Adrenal gland (tissue), 9 donors: ENCODE measurements at regions not wholly inside any gene's neighbourhood (a gene's known extent, or its start where the extent isn't known, plus 50 kb on each side); places are given as distances from the start of the nearest gene placed in this dataset.
"Not testable (repeated sequence)": the region's sequence is repeated elsewhere in the genome, so short reads cannot be mapped to it uniquely, and the experiment has no call there.

Experiments
- DNase-seq, 7 donors: peaks; one replicate each; pipeline ENCODE4 v3.0.0-alpha.2; 2019 to 2020
- H3K27ac ChIP-seq, 5 donors: fragments of 200-600 bp; sonication (generic) in 4 of 5; 1 replicate in 3 of 5; 2 replicates in 2 of 5; pipeline versions ENCODE4 v1.5.1 to v1.8.0; 2016 to 2020; ENCODE audit warnings: mild to moderate bottlenecking in 1 of 5
- H3K27me3 ChIP-seq: fragments of 200-600 bp; 2 replicates; pipeline ENCODE4 v1.8.0; 2021
- H3K36me3 ChIP-seq, 2 donors: fragments of 200-600 bp; replicated peaks in 1 of 2; 1 replicate in 1 of 2; 2 replicates in 1 of 2; pipeline versions ENCODE4 v1.5.1 to v1.8.0; 2018 to 2022
- H3K4me1 ChIP-seq, 2 donors: fragments of 200-600 bp; replicated peaks in 1 of 2; 1 replicate in 1 of 2; 2 replicates in 1 of 2; pipeline versions ENCODE4 v1.5.1 to v1.8.0; 2018 to 2021
- H3K4me3 ChIP-seq, 4 donors: fragments of 200-600 bp; sonication (generic) in 3 of 4; one replicate each; pipeline ENCODE4 v1.5.1; 2016 to 2018
- H3K9me3 ChIP-seq, 3 donors: fragments of 200-600 bp; sonication (generic) in 1 of 3; replicated peaks in 1 of 3; 1 replicate in 2 of 3; 2 replicates in 1 of 3; pipeline versions ENCODE4 v1.5.1 to v1.8.0; 2016 to 2021
- WGBS, 4 donors: extraction: QIAGEN DNeasy Blood & Tissue Kit in 2 of 4; methylation state at CpG; one replicate each; pipeline versions ENCODE4 v1.1.5 to v1.1.7; 2013 to 2017; 5-methylcytosine and 5-hydroxymethylcytosine counted together
- intact Hi-C, 2 donors: fragments of 100-400 bp; cut with DNase I; formaldehyde crosslinking; loops; one replicate each; pipeline versions ENCODE4 v1.14.1 to v1.15.0; 2022 to 2023
- donor health status: healthy with polysubstance abuse.
- donor health status: Bipolar disorder and iron deficiency.
- donor health status: DM: yes; HTN: yes; CAD: no.
- donor health status: DM: no; HTN: no; CAD: no.
- donor health status: DM: no; HTN: no; CAD: no.

DNA sequence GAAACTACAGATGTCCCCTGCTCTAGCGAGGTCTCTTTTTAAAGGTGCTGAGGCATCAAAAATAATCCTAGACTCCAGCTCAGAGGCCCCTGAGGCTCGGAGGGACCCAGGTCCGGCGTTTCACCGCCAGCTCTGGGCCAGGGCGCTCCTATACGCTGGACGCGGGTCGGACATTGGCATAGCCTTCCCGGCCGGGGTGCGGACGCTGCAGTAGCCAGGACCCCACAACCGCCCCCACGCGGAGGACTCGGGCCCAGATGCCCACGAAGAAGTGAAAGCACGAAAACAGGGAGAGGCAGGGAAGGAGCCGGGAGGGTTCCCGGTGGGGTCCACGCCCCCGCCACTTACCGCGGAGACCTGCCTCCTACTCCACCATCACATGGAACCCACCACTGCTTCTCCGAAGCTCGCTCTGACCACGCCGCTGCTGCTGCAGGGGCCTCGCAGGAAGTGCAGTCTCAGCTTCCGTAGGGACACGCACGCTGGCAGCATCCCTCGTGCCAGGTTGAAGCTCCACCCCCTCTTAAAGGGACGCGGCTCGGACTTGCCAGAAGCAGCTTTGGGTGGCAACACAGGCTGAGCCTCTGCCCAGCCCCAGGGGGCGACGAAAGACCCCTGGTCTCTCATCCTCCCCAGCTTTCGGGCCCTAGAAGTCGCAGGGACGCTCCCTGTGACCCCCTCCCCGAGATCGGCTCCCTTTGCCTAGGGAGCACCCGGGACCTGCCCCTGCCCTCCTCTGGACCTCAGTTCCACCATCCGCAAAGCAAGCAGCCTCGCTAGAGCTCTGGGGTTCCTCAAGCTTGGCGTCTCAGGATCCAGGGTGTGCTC, 96.7 kb downstream of the POTEG start:
- H3K4me1 ChIP-seq, H3K27me3 ChIP-seq, DNase-seq, H3K36me3 ChIP-seq, H3K27ac ChIP-seq, H3K4me3 ChIP-seq, H3K9me3 ChIP-seq, intact Hi-C loops: not testable (repeated sequence)
- 80% methylated on average over 1 of the region's 49 CpGs; no CpG with 5 or more reads in 3 of the 4 donors for WGBS, 4 donors

GRCh38 chr14:19338060-19338372, 96.1 kb downstream of the POTEG start:
- H3K36me3 ChIP-seq, intact Hi-C loops, DNase-seq, H3K4me1 ChIP-seq, H3K4me3 ChIP-seq, H3K27ac ChIP-seq, H3K9me3 ChIP-seq, H3K27me3 ChIP-seq: not testable (repeated sequence)
- WGBS, 4 donors = no CpG with 5 or more reads among the region's 11 CpGs

DNA sequence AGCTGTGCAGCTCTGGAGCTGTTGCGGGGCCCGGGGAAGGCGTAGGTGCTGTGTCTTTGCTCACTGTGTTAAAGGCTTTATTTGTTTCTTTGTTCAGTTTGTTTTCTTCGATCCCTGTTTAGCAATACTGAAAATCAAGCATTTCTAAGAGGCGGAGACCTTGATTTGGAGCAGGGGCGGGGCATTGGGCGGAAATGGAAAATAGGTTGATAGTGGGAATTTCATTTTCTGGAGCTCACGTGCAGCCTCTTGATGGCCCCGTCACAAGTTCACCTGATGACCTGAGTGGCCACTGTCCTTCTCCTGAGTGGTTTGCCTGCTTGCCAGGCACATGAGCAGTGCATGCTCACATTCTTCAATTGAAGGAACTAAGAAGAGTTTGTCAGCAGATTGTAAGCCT, 93.2 kb downstream of the POTEG start:
- H3K27ac ChIP-seq, H3K4me1 ChIP-seq, H3K9me3 ChIP-seq, intact Hi-C loops, H3K4me3 ChIP-seq, H3K36me3 ChIP-seq, H3K27me3 ChIP-seq, DNase-seq: not testable (repeated sequence)
- WGBS, 4 donors = 66 to 78% (median 73%) methylated on average over 7 to 9 of the region's 9 CpGs

GRCh38 chr14:19341627-19342026, 92.5 kb downstream of the POTEG start:
- intact Hi-C loops, H3K36me3 ChIP-seq, H3K27me3 ChIP-seq, H3K27ac ChIP-seq, H3K4me1 ChIP-seq, H3K9me3 ChIP-seq, DNase-seq, H3K4me3 ChIP-seq: not testable (repeated sequence)
- 72 to 94% (median 87%) methylated on average over 4 of the region's 6 CpGs for WGBS, 4 donors

- H3K36me3 ChIP-seq, H3K4me1 ChIP-seq, DNase-seq, H3K27ac ChIP-seq, intact Hi-C loops, H3K4me3 ChIP-seq, H3K27me3 ChIP-seq, H3K9me3 ChIP-seq: not testable (repeated sequence)
- 53 to 64% (median 61%) methylated on average over 4 of the region's 4 CpGs for WGBS, 4 donors
Observed at GRCh38 chr14:19344261-19344660, 89.9 kb downstream of the POTEG start.

GRCh38 chr14:19344689-19345088, 89.5 kb downstream of the POTEG start:
- 67 to 78% (median 72%) methylated on average over 2 to 4 of the region's 20 CpGs for WGBS, 4 donors
- H3K4me1 ChIP-seq, H3K9me3 ChIP-seq, DNase-seq, intact Hi-C loops, H3K27ac ChIP-seq, H3K27me3 ChIP-seq, H3K36me3 ChIP-seq, H3K4me3 ChIP-seq: not testable (repeated sequence)

- 52 to 67% methylated on average over 6 to 8 of the region's 26 CpGs; no CpG with 5 or more reads in 2 of the 4 donors for WGBS, 4 donors
- H3K4me1 ChIP-seq, H3K27me3 ChIP-seq, DNase-seq, H3K4me3 ChIP-seq, intact Hi-C loops, H3K27ac ChIP-seq, H3K9me3 ChIP-seq, H3K36me3 ChIP-seq: not testable (repeated sequence)
Observed at GRCh38 chr14:19345298-19345911, 88.7 kb downstream of the POTEG start.

DNA sequence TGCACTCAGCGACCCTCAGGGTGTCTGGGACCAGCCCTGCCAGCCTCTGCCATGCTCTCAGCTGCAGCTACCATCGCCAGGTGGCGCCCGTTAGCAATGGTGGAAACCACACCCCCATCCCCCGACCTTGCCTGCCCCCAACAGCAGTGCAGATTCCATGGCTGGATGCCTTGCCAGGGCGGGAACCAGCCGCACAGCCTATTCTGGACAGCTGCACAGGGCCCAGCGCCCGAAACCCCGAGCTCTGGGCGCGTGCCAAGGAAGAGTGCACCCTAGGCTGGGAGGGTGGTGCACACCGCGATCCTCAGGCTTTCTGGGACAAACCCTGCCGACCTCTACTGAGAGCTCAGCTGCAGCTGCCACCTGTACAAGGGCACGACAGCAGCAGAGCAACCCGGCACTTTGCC, 88.1 kb downstream of the POTEG start:
- DNase-seq = peak in 3 of 7 donors; percentile 5 to 52 (median 7)
- H3K27me3 ChIP-seq, H3K9me3 ChIP-seq, H3K36me3 ChIP-seq, H3K4me1 ChIP-seq, intact Hi-C loops, H3K27ac ChIP-seq, H3K4me3 ChIP-seq: not testable (repeated sequence)
- 58 to 65% (median 60%) methylated on average over 9 to 12 of the region's 17 CpGs; no CpG with 5 or more reads in 1 of the 4 donors for WGBS, 4 donors

GRCh38 chr14:19346636-19347035, 87.5 kb downstream of the POTEG start:
- intact Hi-C loops, DNase-seq: not testable (repeated sequence)

DNA sequence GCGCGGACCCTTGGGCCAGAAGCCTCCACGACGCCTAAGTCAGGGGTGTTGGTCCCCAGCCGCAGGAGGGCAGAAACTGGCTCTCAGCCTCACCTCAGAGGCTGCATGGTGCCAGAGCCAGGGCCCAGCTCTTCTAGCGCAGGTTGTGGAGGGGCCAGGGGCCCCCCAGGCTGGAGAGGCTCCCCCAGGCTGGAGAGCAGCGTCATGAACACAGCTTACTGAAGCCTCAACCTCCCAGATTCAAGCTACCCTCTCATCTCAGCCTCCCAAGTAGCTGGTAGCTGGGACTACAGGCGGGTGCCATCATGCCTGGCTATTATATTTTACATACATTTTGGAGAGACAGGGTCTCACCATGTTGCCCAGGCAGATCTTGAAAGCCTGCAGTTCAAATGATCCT, 87.0 kb downstream of the POTEG start:
- H3K4me3 ChIP-seq, H3K9me3 ChIP-seq, H3K4me1 ChIP-seq, intact Hi-C loops, DNase-seq, H3K27ac ChIP-seq, H3K36me3 ChIP-seq, H3K27me3 ChIP-seq: not testable (repeated sequence)
- WGBS, 4 donors = 36 to 50% methylated on average over 1 of the region's 8 CpGs; no CpG with 5 or more reads in 2 of the 4 donors

More at GRCh38 chr14:19346636-19347035, 87.5 kb downstream of the POTEG start:
- not testable (repeated sequence) for H3K4me3 ChIP-seq, H3K27me3 ChIP-seq, H3K4me1 ChIP-seq, H3K36me3 ChIP-seq, H3K27ac ChIP-seq, H3K9me3 ChIP-seq
- no CpG with 5 or more reads among the region's 15 CpGs for WGBS, 4 donors
